ENCODE measurements at regions not wholly inside any gene's neighbourhood (a gene's known extent, or its start where the extent isn't known, plus 50 kb on each side); places are given as distances from the start of the nearest gene placed in this dataset.
A peak's percentile ranks its signal among the peaks of the same experiment; 100 is the strongest.

- H3K4me1 ChIP-seq: no peaks in the 10 kb centered on the region
- DNase-seq (no peak), ATAC-seq (no peak)
- no peaks in the 10 kb centered on the region for H3K36me3 ChIP-seq (ENCODE audit: insufficient read depth in 1 of 2, low read depth in 1 of 2)
- TF ChIP-seq CTCF (IDR thresholded peaks at IDR 0.05): no peak
- intact Hi-C loops (cut with DNase I): no loop called here
- no peaks in the 10 kb centered on the region for H3K27me3 ChIP-seq (ENCODE audit: insufficient read depth in 3 of 3, low read length in 2 of 3)
- H3K9me3 ChIP-seq: no peaks in the 10 kb centered on the region
- no peak overlapping the region for H3K4me3 ChIP-seq
- 89 to 91% (median 91%) methylated on average over 3 of the region's 3 CpGs for WGBS, 3 donors
- no peak overlapping the region for H3K27ac ChIP-seq
Measured at GRCh38 chr18:67218556-67218955, 298.0 kb downstream of the DSEL start.

DNA sequence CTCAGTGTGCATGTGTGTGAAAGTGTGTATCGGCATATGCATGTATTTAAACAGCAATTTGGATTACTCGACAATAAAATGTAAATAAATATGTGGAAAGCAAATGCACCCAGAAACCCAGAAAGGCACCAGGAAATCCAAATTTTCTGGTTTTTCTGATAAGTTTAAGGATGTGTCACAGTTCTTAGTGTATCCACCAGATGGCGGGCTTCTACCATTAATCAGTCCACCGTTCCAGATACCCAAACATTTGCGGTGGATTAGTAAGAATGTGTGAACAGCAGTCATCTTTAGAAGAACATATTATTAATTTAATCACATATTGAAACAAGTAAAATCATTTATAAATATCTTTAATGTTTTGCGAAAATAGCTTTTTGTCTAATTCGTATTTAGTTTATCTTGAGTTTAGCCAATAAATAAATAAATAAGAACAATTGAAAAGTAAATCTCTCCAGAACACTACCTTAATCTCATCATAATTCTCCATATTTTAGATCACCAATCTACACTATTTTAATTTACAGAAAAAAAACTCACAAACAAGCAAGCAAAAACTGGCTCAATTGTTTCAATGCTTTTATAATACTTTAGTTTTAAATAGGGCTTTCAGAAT lies 298.9 kb downstream of the DSEL start:
- H3K27ac ChIP-seq: no peak overlapping the region
- no peaks in the 10 kb centered on the region for H3K9me3 ChIP-seq
- H3K4me3 ChIP-seq: no peak overlapping the region
- ATAC-seq: peak; percentile 54 to 81 (median 67)
- DNase-seq: no peak
- peak; percentile 85 for TF ChIP-seq CTCF (IDR thresholded peaks at IDR 0.05)
- H3K4me1 ChIP-seq: no peaks in the 10 kb centered on the region
- intact Hi-C loops (cut with DNase I): no loop called here
- no peaks in the 10 kb centered on the region for H3K36me3 ChIP-seq (ENCODE audit: insufficient read depth in 1 of 2, low read depth in 1 of 2)
- H3K27me3 ChIP-seq (ENCODE audit: insufficient read depth in 3 of 3, low read length in 2 of 3): no peaks in the 10 kb centered on the region
- 3 to 5% (median 4%) methylated on average over 7 of the region's 7 CpGs for WGBS, 3 donors

- intact Hi-C loops (cut with DNase I): no loop called here
- no peaks in the 10 kb centered on the region for H3K4me1 ChIP-seq
- H3K9me3 ChIP-seq: no peaks in the 10 kb centered on the region
- 84 to 91% (median 89%) methylated on average over 1 of the region's 1 CpG for WGBS, 3 donors
- TF ChIP-seq CTCF (IDR thresholded peaks at IDR 0.05): no peak
- no peak overlapping the region for H3K27ac ChIP-seq
- H3K36me3 ChIP-seq (ENCODE audit: insufficient read depth in 1 of 2, low read depth in 1 of 2): no peaks in the 10 kb centered on the region
- no peak for DNase-seq
- H3K27me3 ChIP-seq (ENCODE audit: insufficient read depth in 3 of 3, low read length in 2 of 3): no peaks in the 10 kb centered on the region
- no peak for ATAC-seq
- H3K4me3 ChIP-seq: no peak overlapping the region
Measured at GRCh38 chr18:67216846-67217245, 299.7 kb downstream of the DSEL start.

- intact Hi-C loops (cut with DNase I): loop anchor here in 1 of 2 donors (2.0 kb wide), 1 partner anchor 1445 kb away; no protein-coding TSS in a partner anchor
- no peak overlapping the region for H3K4me3 ChIP-seq
- DNase-seq: peak in 1 of 2 donors; percentile 45
- 91 to 95% (median 95%) methylated on average over 21 to 25 of the region's 25 CpGs for WGBS, 3 donors
- ATAC-seq: no peak
- TF ChIP-seq CTCF (IDR thresholded peaks at IDR 0.05): no peak
- H3K36me3 ChIP-seq (ENCODE audit: insufficient read depth in 1 of 2, low read depth in 1 of 2): no peaks in the 10 kb centered on the region
- H3K4me1 ChIP-seq: no peaks in the 10 kb centered on the region
- no peaks in the 10 kb centered on the region for H3K9me3 ChIP-seq
- no peak overlapping the region for H3K27ac ChIP-seq
- H3K27me3 ChIP-seq (ENCODE audit: insufficient read depth in 3 of 3, low read length in 2 of 3): no peaks in the 10 kb centered on the region
Measured at GRCh38 chr18:67215686-67216085, 300.8 kb downstream of the DSEL start.

GRCh38 chr18:67211646-67212045 lies 304.9 kb downstream of the DSEL start:
- Histone ChIP-seq H3K27ac (no peak overlapping the region), H3K36me3 (ENCODE audit: insufficient read depth in 1 of 2, low read depth in 1 of 2) (no peaks in the 10 kb centered on the region), H3K9me3 (no peaks in the 10 kb centered on the region), H3K4me3 (no peak overlapping the region), H3K4me1 (no peaks in the 10 kb centered on the region), H3K27me3 (ENCODE audit: insufficient read depth in 3 of 3, low read length in 2 of 3) (no peaks in the 10 kb centered on the region)
- WGBS, 3 donors: 73 to 77% (median 74%) methylated on average over 6 of the region's 6 CpGs
- no peak for TF ChIP-seq CTCF (IDR thresholded peaks at IDR 0.05)
- ATAC-seq: no peak
- intact Hi-C loops (cut with DNase I): no loop called here
- no peak for DNase-seq
